ENCODE measurements at regions not wholly inside any gene's neighbourhood (a gene's known extent, or its start where the extent isn't known, plus 50 kb on each side); places are given as distances from the start of the nearest gene placed in this dataset.

- intact Hi-C loops (cut with micrococcal nuclease) = no loop called here
- no peak overlapping the region for H2AFZ ChIP-seq (ENCODE audit: low read length)
- H3K4me1 ChIP-seq (ENCODE audit: insufficient read depth, low read length) = no peaks in the 10 kb centered on the region
- H3K9ac ChIP-seq (ENCODE audit: low read length) = no peak overlapping the region
- CTCF ChIA-PET = no interaction called here
- POLR2A ChIA-PET (ENCODE audit: unreplicated experiment) = no interaction called here
- no peak for TF ChIP-seq CTCF (conservative IDR thresholded peaks at IDR 0.05; ENCODE audit: low read depth, low read length)
- no peak for TF ChIP-seq EZH2 (IDR thresholded peaks at IDR 0.05; ENCODE audit: low read length, unreplicated experiment)
- TF ChIP-seq EZH2phosphoT487 (IDR thresholded peaks at IDR 0.05; ENCODE audit: borderline replicate concordance, low read length) = no peak
- DNase-seq (no peak), ATAC-seq (no peak)
- H3K9me3 ChIP-seq (ENCODE audit: low read length) = no peaks in the 10 kb centered on the region
- H3K27me3 ChIP-seq (ENCODE audit: low read length) = no peaks in the 10 kb centered on the region
- no peaks in the 10 kb centered on the region for H4K20me1 ChIP-seq (ENCODE audit: low read length)
- BruUV-seq (replicated peaks) = no TSS peak
- no peaks in the 10 kb centered on the region for H3K36me3 ChIP-seq (ENCODE audit: low read depth, low read length)
- no peak overlapping the region for H3K27ac ChIP-seq (ENCODE audit: low read length)
- no peaks in the 10 kb centered on the region for H3K9me2 ChIP-seq (replicated peaks; ENCODE audit: low read length)
- no peaks in the 10 kb centered on the region for H3F3A ChIP-seq (ENCODE audit: low read length, unreplicated experiment)
- H3K4me2 ChIP-seq (ENCODE audit: low read length) = no peak overlapping the region
- H3K79me2 ChIP-seq (ENCODE audit: low read length) = no peaks in the 10 kb centered on the region
- no peak overlapping the region for H3K4me3 ChIP-seq (ENCODE audit: low read length)
These were observed 50.3 kb upstream of the ANTXRL start for GRCh38 chr10:46236546-46236887.

- H3K4me3 ChIP-seq (ENCODE audit: low read length) = no peak overlapping the region
- no peak overlapping the region for H2AFZ ChIP-seq (ENCODE audit: low read length)
- no peak overlapping the region for H3K4me2 ChIP-seq (ENCODE audit: low read length)
- H3K36me3 ChIP-seq (ENCODE audit: low read depth, low read length) = no peaks in the 10 kb centered on the region
- ATAC-seq (no peak), DNase-seq (no peak)
- H3K4me1 ChIP-seq (ENCODE audit: insufficient read depth, low read length) = no peaks in the 10 kb centered on the region
- no peaks in the 10 kb centered on the region for H3F3A ChIP-seq (ENCODE audit: low read length, unreplicated experiment)
- TF ChIP-seq EZH2phosphoT487 (IDR thresholded peaks at IDR 0.05; ENCODE audit: borderline replicate concordance, low read length) = no peak
- no peak for TF ChIP-seq CTCF (conservative IDR thresholded peaks at IDR 0.05; ENCODE audit: low read depth, low read length)
- no peak for TF ChIP-seq EZH2 (IDR thresholded peaks at IDR 0.05; ENCODE audit: low read length, unreplicated experiment)
- H3K27me3 ChIP-seq (ENCODE audit: low read length) = no peaks in the 10 kb centered on the region
- no peaks in the 10 kb centered on the region for H4K20me1 ChIP-seq (ENCODE audit: low read length)
- no peaks in the 10 kb centered on the region for H3K9me2 ChIP-seq (replicated peaks; ENCODE audit: low read length)
- ChIA-PET CTCF (no interaction called here), POLR2A (ENCODE audit: unreplicated experiment) (no interaction called here)
- no peaks in the 10 kb centered on the region for H3K9me3 ChIP-seq (ENCODE audit: low read length)
- no TSS peak for BruUV-seq (replicated peaks)
- H3K79me2 ChIP-seq (ENCODE audit: low read length) = no peaks in the 10 kb centered on the region
- intact Hi-C loops (cut with micrococcal nuclease) = no loop called here
- no peak overlapping the region for H3K27ac ChIP-seq (ENCODE audit: low read length)
- no peak overlapping the region for H3K9ac ChIP-seq (ENCODE audit: low read length)
These were observed 49.7 kb upstream of the ANTXRL start for GRCh38 chr10:46236941-46237681.

All from PC-3 (cell line).